Epithelial cell of prostate (primary cell): ENCODE measurements at regions not wholly inside any gene's neighbourhood (a gene's known extent, or its start where the extent isn't known, plus 50 kb on each side); places are given as distances from the start of the nearest gene placed in this dataset.

ENCODE experiments used
- DNase-seq: peaks from one replicate; pipeline ENCODE4 v3.0.0-alpha.2; 2011; ENCODE audit warnings: low read depth, low spot score
- H3K27ac ChIP-seq: fragments of 450-650 bp; 2 replicates; pipeline ENCODE4 v1.5.1; 2017; ENCODE audit warnings: mild to moderate bottlenecking

GRCh38 chr1:90650401-90650800 is 66.7 kb downstream of the BARHL2 start:
- H3K27ac ChIP-seq = no peak overlapping the region
- no peak for DNase-seq

- no peak for DNase-seq
- no peak overlapping the region for H3K27ac ChIP-seq
Measured at GRCh38 chr1:90640325-90640724, 76.8 kb downstream of the BARHL2 start.

DNA sequence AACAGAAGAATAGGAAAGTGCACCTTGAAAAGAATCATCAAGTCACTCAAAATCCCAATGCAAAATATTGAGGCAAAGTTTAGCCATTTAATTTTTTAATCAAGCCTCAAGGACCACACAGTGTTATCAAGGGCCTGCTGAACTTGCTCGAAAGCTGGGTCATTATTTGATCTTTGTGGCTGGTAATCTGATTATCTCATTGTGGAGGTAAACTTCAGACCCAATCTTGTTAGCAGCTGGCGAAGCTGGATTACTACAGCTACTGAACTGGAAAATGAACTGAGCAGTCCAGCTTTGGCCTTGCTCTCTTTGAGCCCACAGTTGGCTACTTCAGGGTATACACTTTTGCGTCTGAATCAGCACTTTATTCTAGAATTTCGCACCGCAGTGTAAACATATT is 94.4 kb downstream of the BARHL2 start:
- no peak overlapping the region for H3K27ac ChIP-seq
- no peak for DNase-seq

DNA sequence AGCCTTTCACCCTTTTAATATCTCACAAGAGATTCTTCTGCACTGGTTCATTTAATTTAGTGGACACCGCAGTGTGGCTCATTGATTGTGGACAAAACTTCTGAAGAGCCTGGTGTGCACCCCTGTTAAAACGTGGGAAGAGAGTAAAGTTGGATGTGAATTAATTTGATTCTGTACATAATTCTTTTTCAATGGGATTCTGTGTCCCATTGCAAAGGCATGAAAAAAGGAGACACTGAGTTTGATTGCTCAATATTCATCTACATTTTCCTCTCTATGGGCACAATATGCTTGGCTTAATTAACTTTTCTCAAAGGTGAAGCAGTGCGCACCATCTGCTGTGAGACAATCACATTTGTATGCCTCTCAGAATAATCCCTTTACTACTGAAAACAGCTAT is 95.1 kb downstream of the BARHL2 start:
- H3K27ac ChIP-seq = no peak overlapping the region
- no peak for DNase-seq

DNA sequence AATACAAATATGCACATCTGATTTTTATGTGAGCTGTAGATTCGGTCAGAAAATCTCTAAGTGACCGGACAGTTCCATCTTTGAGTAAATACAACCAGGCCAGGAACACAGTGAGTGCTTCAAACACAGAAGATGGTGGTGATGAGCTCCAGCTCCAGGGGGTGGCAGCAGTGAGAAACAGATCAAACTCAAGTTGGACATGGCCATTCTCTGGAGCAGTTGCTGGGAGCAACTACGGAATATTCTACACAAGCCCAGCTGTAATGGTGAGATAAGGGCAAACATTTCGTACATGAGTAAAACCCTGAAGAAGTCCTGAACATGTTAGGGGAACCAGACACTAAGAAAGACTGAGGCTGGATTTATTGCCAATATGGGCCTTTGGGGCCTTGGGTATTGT is 100.7 kb downstream of the BARHL2 start:
- no peak for DNase-seq

DNA sequence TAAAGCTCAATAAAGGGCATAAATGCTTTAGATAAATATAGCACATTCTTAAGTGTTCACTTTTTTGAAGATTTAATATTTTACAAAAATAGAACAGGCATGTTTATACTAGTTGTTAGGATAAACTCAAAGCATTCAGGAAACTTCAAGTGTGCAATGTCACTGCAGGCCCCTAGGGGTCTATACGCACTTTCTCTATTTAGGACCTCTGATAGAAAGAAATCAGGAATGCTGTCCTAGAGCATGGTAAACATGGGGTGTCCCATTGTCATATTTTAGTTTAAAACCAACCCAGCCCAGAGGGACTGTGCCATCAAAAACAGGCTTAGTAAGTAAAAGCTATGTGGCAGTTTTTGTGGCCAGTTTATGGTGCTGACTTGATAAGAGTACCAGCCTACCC is 102.2 kb downstream of the BARHL2 start:
- no peak for DNase-seq
- H3K27ac ChIP-seq = no peak overlapping the region

More for the DNA sequence above, 100.7 kb downstream of the BARHL2 start:
- no peak overlapping the region for H3K27ac ChIP-seq

- H3K27ac ChIP-seq = no peak overlapping the region
Measured at GRCh38 chr1:90613371-90613770, 103.7 kb downstream of the BARHL2 start.

DNA sequence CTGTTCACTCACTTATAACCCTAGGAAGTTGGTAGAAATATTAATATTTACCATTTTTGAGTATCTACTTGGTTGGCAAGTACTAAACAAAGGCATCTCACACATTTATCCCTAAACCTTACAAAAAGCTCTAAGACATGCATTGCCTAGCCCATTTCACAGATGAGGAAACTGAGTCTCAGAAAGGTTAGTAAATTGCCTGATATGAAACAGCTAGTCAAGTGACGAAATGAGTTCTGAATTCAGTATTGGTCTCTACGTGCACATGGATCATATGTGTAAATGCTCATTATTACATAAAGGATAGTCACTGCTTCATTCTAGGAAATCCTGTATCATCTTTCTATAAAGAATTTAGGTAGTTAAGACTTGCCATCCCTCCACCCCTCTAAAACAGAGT is 105.1 kb downstream of the BARHL2 start:
- H3K27ac ChIP-seq = no peak overlapping the region
- no peak for DNase-seq

More at GRCh38 chr1:90613371-90613770, 103.7 kb downstream of the BARHL2 start:
- no peak for DNase-seq

GRCh38 chr1:90607736-90608135 is 109.4 kb downstream of the BARHL2 start:
- DNase-seq = no peak
- H3K27ac ChIP-seq = no peak overlapping the region

GRCh38 chr1:90605070-90605469 is 112.0 kb downstream of the BARHL2 start:
- H3K27ac ChIP-seq = no peak overlapping the region
- no peak for DNase-seq

- H3K27ac ChIP-seq = no peak overlapping the region
- DNase-seq = no peak
Measured at GRCh38 chr1:90593312-90593711, 123.8 kb downstream of the BARHL2 start.

GRCh38 chr1:90591970-90592356 is 125.1 kb downstream of the BARHL2 start:
- no peak overlapping the region for H3K27ac ChIP-seq
- no peak for DNase-seq

DNA sequence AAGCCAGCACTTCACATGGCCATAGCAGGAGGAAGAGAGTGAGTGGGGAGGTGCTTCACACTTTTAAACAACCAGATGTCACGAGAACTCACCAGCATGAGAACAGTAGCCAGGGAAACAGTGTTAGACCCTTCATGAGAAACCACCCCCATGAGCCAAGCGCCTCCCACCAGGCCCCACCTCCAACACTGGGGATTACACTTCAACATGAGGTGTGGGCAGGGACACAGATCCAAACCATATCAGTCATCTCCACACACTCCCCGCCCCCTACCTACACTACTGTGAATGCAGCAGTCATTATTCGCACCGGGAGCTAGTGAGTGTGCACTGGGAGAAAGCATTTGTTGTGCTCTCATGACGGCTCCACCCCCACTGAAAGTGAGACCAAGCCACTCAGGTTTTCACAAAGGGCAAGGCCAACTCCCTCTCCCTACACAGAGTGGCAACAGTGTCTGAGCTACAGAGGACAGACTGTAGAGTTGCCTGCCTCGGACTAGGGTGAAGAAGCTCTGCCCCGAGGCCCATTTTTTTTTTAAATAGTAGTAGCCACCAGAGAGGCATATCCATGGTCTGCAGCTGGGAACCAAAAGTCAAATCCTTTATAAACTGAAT is 125.6 kb downstream of the BARHL2 start:
- no peak overlapping the region for H3K27ac ChIP-seq
- no peak for DNase-seq

- DNase-seq = peak; percentile 56
- H3K27ac ChIP-seq = no peak overlapping the region
Measured at GRCh38 chr1:90580176-90580575, 136.9 kb downstream of the BARHL2 start.

DNA sequence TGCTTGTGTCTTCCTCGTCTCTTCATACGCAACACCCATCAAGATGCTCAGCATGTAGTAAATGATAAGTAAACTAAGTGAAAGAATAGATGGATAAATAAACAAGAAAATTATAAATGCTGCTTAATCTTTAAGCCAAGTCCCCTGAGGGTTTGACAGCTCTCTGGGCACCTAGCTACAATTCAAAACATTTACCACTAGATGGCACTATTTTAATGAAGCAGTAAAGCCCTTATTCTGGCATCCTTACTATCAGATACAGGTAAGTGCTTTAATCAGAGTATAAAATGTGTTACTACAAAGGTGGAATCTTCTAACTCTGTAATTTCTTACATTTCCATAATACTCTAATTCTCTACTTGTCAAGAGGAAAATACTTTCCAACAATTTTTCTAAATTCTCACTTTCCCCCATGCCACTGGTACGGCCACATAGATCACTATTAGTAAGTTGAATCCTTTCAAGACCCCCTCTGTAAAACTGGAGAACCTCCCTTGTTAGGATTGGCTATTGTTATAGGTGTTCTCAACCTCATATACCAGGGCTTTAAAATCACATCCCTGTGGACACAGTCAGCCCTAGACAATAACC is 137.8 kb downstream of the BARHL2 start:
- H3K27ac ChIP-seq = no peak overlapping the region
- DNase-seq = no peak

- DNase-seq = no peak
- no peak overlapping the region for H3K27ac ChIP-seq
Measured at GRCh38 chr1:90574692-90575370, 142.3 kb downstream of the BARHL2 start.

DNA sequence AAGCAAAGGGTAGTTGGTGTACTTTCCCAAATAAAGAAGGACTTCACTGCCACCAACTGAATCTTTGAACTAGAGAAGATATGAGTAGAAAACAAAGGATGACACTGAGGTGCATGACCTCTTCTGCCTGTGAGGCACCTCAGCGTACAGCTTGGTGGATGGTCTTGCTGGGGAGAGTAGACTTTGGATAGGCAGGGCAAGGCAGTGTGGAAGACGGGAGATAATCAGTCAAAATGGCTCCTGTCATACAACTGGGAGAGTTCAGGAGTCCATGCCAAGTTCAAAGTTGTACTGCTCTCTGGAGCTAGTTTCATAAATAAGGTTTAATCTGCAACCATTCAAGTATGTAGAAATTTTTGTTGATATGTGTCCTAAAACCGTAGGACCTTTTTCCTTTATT is 143.4 kb downstream of the BARHL2 start:
- DNase-seq = no peak
- H3K27ac ChIP-seq = no peak overlapping the region

GRCh38 chr1:90572446-90572845 is 144.7 kb downstream of the BARHL2 start:
- no peak overlapping the region for H3K27ac ChIP-seq
- no peak for DNase-seq

DNA sequence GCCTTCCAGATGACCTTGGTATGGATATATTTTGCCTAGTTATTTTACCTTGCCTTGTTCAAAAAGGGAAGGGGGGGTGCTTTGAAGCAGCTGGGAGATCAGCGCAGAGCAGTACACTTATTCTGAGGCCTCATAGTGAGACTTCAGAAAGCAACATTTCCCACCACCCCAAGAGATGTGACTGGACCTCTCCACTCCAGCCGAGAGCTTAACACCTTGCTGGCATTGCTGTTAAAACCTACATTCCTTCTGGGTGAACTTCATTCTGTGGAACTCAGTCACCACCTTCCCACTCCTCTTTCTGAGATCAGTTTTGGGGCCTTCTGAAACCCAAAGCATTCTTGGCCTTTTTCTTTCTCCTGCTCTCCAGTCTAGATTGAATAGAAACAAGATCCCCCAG is 148.7 kb downstream of the BARHL2 start:
- no peak overlapping the region for H3K27ac ChIP-seq
- DNase-seq = no peak

DNA sequence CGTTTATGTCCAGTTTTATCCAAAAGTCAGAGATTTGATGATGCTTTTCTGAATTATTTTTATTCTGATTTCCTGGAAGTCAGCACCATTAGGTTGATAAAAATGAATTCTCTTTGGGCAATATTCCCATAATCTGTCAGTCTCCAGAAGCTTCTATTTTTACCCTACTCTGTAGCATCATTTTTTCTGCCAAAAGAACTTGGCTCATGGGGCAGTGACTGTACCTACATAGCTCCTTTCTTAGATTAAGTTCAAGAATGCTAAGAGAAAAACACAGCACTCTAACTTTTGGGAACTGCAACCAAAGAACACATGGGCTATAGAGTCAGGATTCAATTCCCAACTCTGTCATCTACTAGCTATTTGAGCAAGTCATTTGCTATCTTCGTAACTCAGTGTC is 152.9 kb downstream of the BARHL2 start:
- no peak for DNase-seq

GRCh38 chr1:90562892-90563291 is 154.2 kb downstream of the BARHL2 start:
- H3K27ac ChIP-seq = no peak overlapping the region
- DNase-seq = no peak

More for the DNA sequence above, 152.9 kb downstream of the BARHL2 start:
- H3K27ac ChIP-seq = no peak overlapping the region

DNA sequence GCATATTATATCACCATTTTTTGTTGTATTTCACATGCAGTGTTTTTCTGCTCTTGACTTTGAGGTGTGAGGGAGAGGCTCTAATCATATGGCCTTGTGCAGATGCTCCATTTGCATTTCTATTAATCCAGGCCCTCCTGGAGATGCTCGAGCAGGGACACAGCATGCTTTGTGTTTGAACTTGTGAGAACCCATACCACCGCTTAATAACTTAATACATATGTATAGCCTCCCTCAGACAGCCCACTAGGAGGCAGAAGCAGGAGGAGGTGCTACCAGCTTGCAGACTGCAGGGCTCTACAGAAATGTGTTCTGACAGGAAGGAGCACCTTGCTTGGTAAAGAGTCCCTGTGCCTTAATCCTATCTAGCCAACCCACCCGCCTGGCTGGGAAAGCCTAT is 155.2 kb downstream of the BARHL2 start:
- H3K27ac ChIP-seq = no peak overlapping the region

More for the DNA sequence above, 155.2 kb downstream of the BARHL2 start:
- DNase-seq = no peak
